A204.1 (cell line): ENCODE measurements at regions not wholly inside any gene's neighbourhood (a gene's known extent, or its start where the extent isn't known, plus 50 kb on each side); places are given as distances from the start of the nearest gene placed in this dataset.

ENCODE experiments used
- FAIRE-seq: peaks from 2 replicates; lab custom pipeline; 2012; peaks lifted over from hg19 to GRCh38; lab: Jason Lieb, UNC

GRCh38 chr15:91473894-91474545, 374.0 kb downstream of the SV2B start:
- FAIRE-seq = no peak

GRCh38 chr15:91476861-91477260, 376.6 kb upstream of the SLCO3A1 start:
- no peak for FAIRE-seq

- FAIRE-seq = no peak
Observed at GRCh38 chr15:91478717-91479191, 374.8 kb upstream of the SLCO3A1 start.

- FAIRE-seq = no peak
Observed at GRCh38 chr15:91480426-91480825, 373.1 kb upstream of the SLCO3A1 start.

GRCh38 chr15:91482799-91483198, 370.7 kb upstream of the SLCO3A1 start:
- FAIRE-seq = no peak

GRCh38 chr15:91484141-91484540, 369.4 kb upstream of the SLCO3A1 start:
- no peak for FAIRE-seq

- no peak for FAIRE-seq
Observed at GRCh38 chr15:91488452-91488851, 365.1 kb upstream of the SLCO3A1 start.

GRCh38 chr15:91490211-91490610, 363.3 kb upstream of the SLCO3A1 start:
- no peak for FAIRE-seq

- FAIRE-seq = no peak
Observed at GRCh38 chr15:91491101-91491950, 362.2 kb upstream of the SLCO3A1 start.

- FAIRE-seq = no peak
Observed at GRCh38 chr15:91496754-91497691, 356.5 kb upstream of the SLCO3A1 start.

GRCh38 chr15:91498046-91498748, 355.3 kb upstream of the SLCO3A1 start:
- FAIRE-seq = no peak

- FAIRE-seq = no peak
Observed at GRCh38 chr15:91498749-91499062, 354.8 kb upstream of the SLCO3A1 start.

GRCh38 chr15:91499774-91500383, 353.6 kb upstream of the SLCO3A1 start:
- FAIRE-seq = no peak

GRCh38 chr15:91508633-91509032, 344.9 kb upstream of the SLCO3A1 start:
- FAIRE-seq = no peak

GRCh38 chr15:91514147-91514546, 339.4 kb upstream of the SLCO3A1 start:
- FAIRE-seq = no peak

GRCh38 chr15:91515188-91515754, 338.2 kb upstream of the SLCO3A1 start:
- no peak for FAIRE-seq

- FAIRE-seq = no peak
Observed at GRCh38 chr15:91516866-91517265, 336.6 kb upstream of the SLCO3A1 start.

GRCh38 chr15:91517491-91518200, 335.9 kb upstream of the SLCO3A1 start:
- no peak for FAIRE-seq

- FAIRE-seq = no peak
Observed at GRCh38 chr15:91520850-91521249, 332.7 kb upstream of the SLCO3A1 start.

- no peak for FAIRE-seq
Observed at GRCh38 chr15:91521548-91521947, 332.0 kb upstream of the SLCO3A1 start.

- no peak for FAIRE-seq
Observed at GRCh38 chr15:91521996-91522395, 331.5 kb upstream of the SLCO3A1 start.
